ENCODE measurements at regions not wholly inside any gene's neighbourhood (a gene's known extent, or its start where the extent isn't known, plus 50 kb on each side); places are given as distances from the start of the nearest gene placed in this dataset.

DNA sequence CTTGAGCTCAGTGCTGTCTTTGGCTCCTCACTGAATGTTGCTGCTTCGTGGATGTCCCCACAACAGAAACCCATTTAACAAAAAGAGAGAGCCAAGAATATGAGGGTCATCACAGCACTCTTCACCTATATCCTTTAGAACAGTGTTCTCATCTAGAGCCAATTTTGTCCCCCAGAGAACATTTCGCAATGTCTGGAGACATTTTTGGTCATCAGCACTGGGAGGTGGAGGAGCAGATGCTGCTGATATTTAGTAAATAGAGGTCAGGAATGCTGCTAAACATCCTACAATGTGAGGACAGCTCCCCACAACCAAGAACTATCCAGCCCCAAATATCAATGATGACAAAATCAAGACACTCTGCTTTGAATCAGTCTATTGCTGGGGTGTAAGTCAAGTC is 92.5 kb downstream of the BBS10 start:
- WGBS (ENCODE audit: missing lambda C conversion rate) = 56% methylated on average over 2 of the region's 2 CpGs
- CTCF ChIA-PET = interaction anchor here (1.3 to 1.4 kb wide), 2 partner anchors 12 to 80 kb away, joined by 3 to 4 read pairs; no protein-coding TSS in a partner anchor
- POLR2A ChIA-PET = no interaction called here

DNA sequence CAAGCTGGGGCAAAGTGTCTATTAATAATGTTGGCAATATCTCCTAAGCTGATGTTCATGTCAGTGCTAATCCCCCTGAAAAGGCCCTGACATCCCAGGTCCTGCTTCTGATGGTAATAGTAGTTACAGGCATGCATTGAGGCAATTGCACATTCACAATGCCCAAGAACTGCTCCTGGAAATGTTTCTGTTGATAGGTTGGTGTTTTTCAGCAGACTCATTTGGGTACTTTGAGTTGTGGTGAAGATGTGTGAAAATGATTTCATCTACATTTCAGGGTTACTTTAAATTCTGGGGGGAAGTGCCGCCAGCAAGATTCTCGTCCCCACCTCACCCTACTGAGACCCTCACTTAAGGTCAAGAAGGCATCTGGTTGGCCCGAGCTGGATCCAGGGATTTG is 92.9 kb downstream of the BBS10 start:
- FAIRE-seq = no peak
- Histone ChIP-seq H3K4me1 (no peaks in the 10 kb centered on the region), H3K4me3 (no peak overlapping the region), H3K4me2 (no peak overlapping the region), H3K9me3 (no peaks in the 10 kb centered on the region), H3K27ac (no peak overlapping the region)
- no peak for ATAC-seq
- no peak for TF ChIP-seq EHMT2 (IDR thresholded peaks at IDR 0.05; ENCODE audit: low read depth)
- TF ChIP-seq RNF2 (IDR thresholded peaks at IDR 0.05; ENCODE audit: borderline replicate concordance, low read depth) = no peak
- no peak for TF ChIP-seq CBX8 (IDR thresholded peaks at IDR 0.05)
- TF ChIP-seq HOXB5 (CRISPR knock-in tag; IDR thresholded peaks at IDR 0.05) = no peak
- TF ChIP-seq SREBF2 (IDR thresholded peaks at IDR 0.05) = no peak
- no peak for TF ChIP-seq NFE2L2 (conservative IDR thresholded peaks at IDR 0.05; ENCODE audit: low read length)
- TF ChIP-seq, protein P1, sequence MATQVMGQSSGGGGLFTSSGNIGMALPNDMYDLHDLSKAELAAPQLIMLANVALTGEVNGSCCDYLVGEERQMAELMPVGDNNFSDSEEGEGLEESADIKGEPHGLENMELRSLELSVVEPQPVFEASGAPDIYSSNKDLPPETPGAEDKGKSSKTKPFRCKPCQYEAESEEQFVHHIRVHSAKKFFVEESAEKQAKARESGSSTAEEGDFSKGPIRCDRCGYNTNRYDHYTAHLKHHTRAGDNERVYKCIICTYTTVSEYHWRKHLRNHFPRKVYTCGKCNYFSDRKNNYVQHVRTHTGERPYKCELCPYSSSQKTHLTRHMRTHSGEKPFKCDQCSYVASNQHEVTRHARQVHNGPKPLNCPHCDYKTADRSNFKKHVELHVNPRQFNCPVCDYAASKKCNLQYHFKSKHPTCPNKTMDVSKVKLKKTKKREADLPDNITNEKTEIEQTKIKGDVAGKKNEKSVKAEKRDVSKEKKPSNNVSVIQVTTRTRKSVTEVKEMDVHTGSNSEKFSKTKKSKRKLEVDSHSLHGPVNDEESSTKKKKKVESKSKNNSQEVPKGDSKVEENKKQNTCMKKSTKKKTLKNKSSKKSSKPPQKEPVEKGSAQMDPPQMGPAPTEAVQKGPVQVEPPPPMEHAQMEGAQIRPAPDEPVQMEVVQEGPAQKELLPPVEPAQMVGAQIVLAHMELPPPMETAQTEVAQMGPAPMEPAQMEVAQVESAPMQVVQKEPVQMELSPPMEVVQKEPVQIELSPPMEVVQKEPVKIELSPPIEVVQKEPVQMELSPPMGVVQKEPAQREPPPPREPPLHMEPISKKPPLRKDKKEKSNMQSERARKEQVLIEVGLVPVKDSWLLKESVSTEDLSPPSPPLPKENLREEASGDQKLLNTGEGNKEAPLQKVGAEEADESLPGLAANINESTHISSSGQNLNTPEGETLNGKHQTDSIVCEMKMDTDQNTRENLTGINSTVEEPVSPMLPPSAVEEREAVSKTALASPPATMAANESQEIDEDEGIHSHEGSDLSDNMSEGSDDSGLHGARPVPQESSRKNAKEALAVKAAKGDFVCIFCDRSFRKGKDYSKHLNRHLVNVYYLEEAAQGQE (IDR thresholded peaks at IDR 0.05) = no peak
- TF ChIP-seq BHLHE40 (IDR thresholded peaks at IDR 0.05; ENCODE audit: low read depth, low read length) = no peak
- no peak for TF ChIP-seq HDAC2 (IDR thresholded peaks at IDR 0.05)
- TF ChIP-seq EHF (CRISPR knock-in tag; IDR thresholded peaks at IDR 0.05) = no peak
- no peak for TF ChIP-seq TP53 (CRISPR knock-in tag; IDR thresholded peaks at IDR 0.05)
- no peak for TF ChIP-seq NPAS2 (CRISPR knock-in tag; IDR thresholded peaks at IDR 0.05; ENCODE audit: borderline replicate concordance)
- no peak for TF ChIP-seq JUNB (IDR thresholded peaks at IDR 0.05)
- no peak for TF ChIP-seq RAD21 (conservative IDR thresholded peaks at IDR 0.05 in 1 of 2, IDR thresholded peaks at IDR 0.05 in 1 of 2)
- DNase-seq (ENCODE audit: low read depth in 1 of 2, low spot score in 1 of 2) = no peak
- POLR2A ChIA-PET = no interaction called here
- WGBS (ENCODE audit: missing lambda C conversion rate) = 52% methylated on average over 3 of the region's 3 CpGs
- CTCF ChIA-PET = interaction anchor here (1.3 to 1.4 kb wide), 2 partner anchors 12 to 81 kb away, joined by 3 to 4 read pairs; no protein-coding TSS in a partner anchor

More for the DNA sequence above, 92.5 kb downstream of the BBS10 start:
- Histone ChIP-seq H3K27ac (no peak overlapping the region), H3K4me1 (no peaks in the 10 kb centered on the region), H3K4me2 (no peak overlapping the region), H3K4me3 (no peak overlapping the region), H3K9me3 (no peaks in the 10 kb centered on the region)
- TF ChIP-seq RNF2 (IDR thresholded peaks at IDR 0.05; ENCODE audit: borderline replicate concordance, low read depth) (no peak), CEBPB (IDR thresholded peaks at IDR 0.05) (peak; percentile 5 to 55; a peak in 1 of 4 replicates)
- ATAC-seq (no peak), FAIRE-seq (no peak), DNase-seq (ENCODE audit: low read depth in 1 of 2, low spot score in 1 of 2) (no peak)

DNA sequence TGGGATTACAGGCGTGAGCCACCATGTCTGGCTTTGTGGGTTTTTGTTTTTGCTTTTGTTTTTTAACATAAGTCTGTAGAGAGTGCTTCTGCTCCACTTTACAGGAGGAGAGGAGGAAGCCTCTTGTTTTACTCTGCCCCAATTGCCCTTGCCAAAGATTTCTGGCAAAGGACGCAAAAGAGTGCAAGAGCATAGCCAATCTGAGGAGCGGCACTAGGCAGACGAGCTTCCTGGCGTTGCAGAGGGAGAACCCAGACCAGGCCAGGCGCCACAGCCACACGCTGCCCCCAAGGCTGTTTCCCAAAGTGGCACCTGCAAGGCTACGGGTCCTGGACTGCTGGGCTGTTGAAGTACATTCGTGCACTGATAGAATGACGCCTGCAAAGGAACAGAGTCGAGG is 96.2 kb downstream of the BBS10 start:
- CTCF ChIA-PET = no interaction called here

More for the DNA sequence above, 96.2 kb downstream of the BBS10 start:
- no peak for FAIRE-seq
- TF ChIP-seq RFX5 (IDR thresholded peaks at IDR 0.05) (no peak), HOXA7 (CRISPR knock-in tag; IDR thresholded peaks at IDR 0.05) (no peak), TP53 (CRISPR knock-in tag; IDR thresholded peaks at IDR 0.05) (no peak), RNF2 (IDR thresholded peaks at IDR 0.05; ENCODE audit: borderline replicate concordance, low read depth) (no peak), HEYL (CRISPR knock-in tag; IDR thresholded peaks at IDR 0.05) (no peak), JUNB (IDR thresholded peaks at IDR 0.05) (no peak), RARB (CRISPR knock-in tag; IDR thresholded peaks at IDR 0.05) (no peak), JUN (IDR thresholded peaks at IDR 0.05) (no peak), HOXB13 (CRISPR knock-in tag; IDR thresholded peaks at IDR 0.05; ENCODE audit: low read depth) (no peak)
- TF ChIP-seq, protein P2, sequence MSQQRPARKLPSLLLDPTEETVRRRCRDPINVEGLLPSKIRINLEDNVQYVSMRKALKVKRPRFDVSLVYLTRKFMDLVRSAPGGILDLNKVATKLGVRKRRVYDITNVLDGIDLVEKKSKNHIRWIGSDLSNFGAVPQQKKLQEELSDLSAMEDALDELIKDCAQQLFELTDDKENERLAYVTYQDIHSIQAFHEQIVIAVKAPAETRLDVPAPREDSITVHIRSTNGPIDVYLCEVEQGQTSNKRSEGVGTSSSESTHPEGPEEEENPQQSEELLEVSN (IDR thresholded peaks at IDR 0.05; ENCODE audit: borderline replicate concordance, low read depth) = no peak
- TF ChIP-seq, protein P3, sequence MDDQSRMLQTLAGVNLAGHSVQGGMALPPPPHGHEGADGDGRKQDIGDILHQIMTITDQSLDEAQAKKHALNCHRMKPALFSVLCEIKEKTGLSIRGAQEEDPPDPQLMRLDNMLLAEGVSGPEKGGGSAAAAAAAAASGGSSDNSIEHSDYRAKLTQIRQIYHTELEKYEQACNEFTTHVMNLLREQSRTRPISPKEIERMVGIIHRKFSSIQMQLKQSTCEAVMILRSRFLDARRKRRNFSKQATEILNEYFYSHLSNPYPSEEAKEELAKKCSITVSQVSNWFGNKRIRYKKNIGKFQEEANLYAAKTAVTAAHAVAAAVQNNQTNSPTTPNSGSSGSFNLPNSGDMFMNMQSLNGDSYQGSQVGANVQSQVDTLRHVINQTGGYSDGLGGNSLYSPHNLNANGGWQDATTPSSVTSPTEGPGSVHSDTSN (IDR thresholded peaks at IDR 0.05) = no peak
- TF ChIP-seq, protein P4, sequence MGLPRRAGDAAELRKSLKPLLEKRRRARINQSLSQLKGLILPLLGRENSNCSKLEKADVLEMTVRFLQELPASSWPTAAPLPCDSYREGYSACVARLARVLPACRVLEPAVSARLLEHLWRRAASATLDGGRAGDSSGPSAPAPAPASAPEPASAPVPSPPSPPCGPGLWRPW (IDR thresholded peaks at IDR 0.05) = no peak
- WGBS (ENCODE audit: missing lambda C conversion rate) = 83% methylated on average over 11 of the region's 11 CpGs
- no peak for DNase-seq (ENCODE audit: low read depth in 1 of 2, low spot score in 1 of 2)
- POLR2A ChIA-PET = no interaction called here
- Histone ChIP-seq H3K4me2 (no peak overlapping the region), H3K9me3 (no peaks in the 10 kb centered on the region), H3K4me3 (no peak overlapping the region), H3K4me1 (no peaks in the 10 kb centered on the region), H3K27ac (no peak overlapping the region)
- no peak for ATAC-seq
